HG03103 (cell line): ENCODE measurements at regions not wholly inside any gene's neighbourhood (a gene's known extent, or its start where the extent isn't known, plus 50 kb on each side); places are given as distances from the start of the nearest gene placed in this dataset.

ENCODE experiments used
- ATAC-seq: cut with Tn5 transposase; IDR thresholded peaks from one replicate; pipeline ENCODE4 v1.9.1; 2021; ENCODE audit warnings: low read depth; ENCODE audit not compliant: unreplicated experiment

GRCh38 chr20:1811621-1812498 is 83.3 kb upstream of the SIRPA start:
- no peak for ATAC-seq

- ATAC-seq, result no peak
Observed at GRCh38 chr20:1810926-1811620, 84.1 kb upstream of the SIRPA start.

- ATAC-seq, result no peak
Observed at GRCh38 chr20:1810572-1810925, 84.7 kb upstream of the SIRPA start.

- ATAC-seq, result no peak
Observed at GRCh38 chr20:1809611-1810510, 85.3 kb upstream of the SIRPA start.

- ATAC-seq, result no peak
Observed at GRCh38 chr20:1809131-1809572, 86.1 kb upstream of the SIRPA start.

- ATAC-seq, result no peak
Observed at GRCh38 chr20:1808101-1808500, 87.1 kb upstream of the SIRPA start.

- no peak for ATAC-seq
Observed at GRCh38 chr20:1807394-1807793, 87.8 kb upstream of the SIRPA start.

GRCh38 chr20:1806456-1806855 is 88.8 kb upstream of the SIRPA start:
- no peak for ATAC-seq

- no peak for ATAC-seq
Observed at GRCh38 chr20:1805816-1806215, 89.4 kb upstream of the SIRPA start.

GRCh38 chr20:1805161-1805581 is 90.0 kb upstream of the SIRPA start:
- no peak for ATAC-seq

GRCh38 chr20:1804554-1804956 is 90.7 kb upstream of the SIRPA start:
- no peak for ATAC-seq

GRCh38 chr20:1803932-1804501 is 91.2 kb upstream of the SIRPA start:
- no peak for ATAC-seq

- ATAC-seq, result no peak
Observed at GRCh38 chr20:1803061-1803931, 91.9 kb upstream of the SIRPA start.

- no peak for ATAC-seq
Observed at GRCh38 chr20:1802385-1803060, 92.7 kb upstream of the SIRPA start.

- ATAC-seq, result no peak
Observed at GRCh38 chr20:1801929-1802306, 93.3 kb upstream of the SIRPA start.

GRCh38 chr20:1801225-1801928 is 93.8 kb upstream of the SIRPA start:
- no peak for ATAC-seq

- no peak for ATAC-seq
Observed at GRCh38 chr20:1800777-1801176, 94.4 kb upstream of the SIRPA start.

- no peak for ATAC-seq
Observed at GRCh38 chr20:1800180-1800579, 95.0 kb upstream of the SIRPA start.
